Endothelial cell of umbilical vein (primary cell): ENCODE measurements at regions not wholly inside any gene's neighbourhood (a gene's known extent, or its start where the extent isn't known, plus 50 kb on each side); places are given as distances from the start of the nearest gene placed in this dataset.

Source experiments
- CTCF ChIP-seq, 2 donors: IDR thresholded peaks; 1 replicate in 1 of 2; 2 replicates in 1 of 2; pipeline ENCODE4 v1.5.1; 2011; ENCODE audit warnings: low read length in 2 of 2, mild to moderate bottlenecking in 2 of 2, moderate library complexity in 2 of 2, control low read depth in 1 of 2, inconsistent platforms in 1 of 2, low read depth in 1 of 2; ENCODE audit not compliant: insufficient read depth in 1 of 2; ENCODE audit errors: extremely low read depth in 1 of 2
- EZH2 ChIP-seq: IDR thresholded peaks from 2 replicates; pipeline ENCODE4 v1.6.1; 2012; ENCODE audit warnings: borderline replicate concordance, low read depth, mild to moderate bottlenecking, moderate library complexity, low read length, inconsistent platforms; ENCODE audit not compliant: severe bottlenecking
- MAX ChIP-seq: IDR thresholded peaks from 2 replicates; pipeline ENCODE4 v1.6.1; 2011; ENCODE audit not compliant: insufficient read depth, insufficient read length
- POLR2A ChIP-seq: IDR thresholded peaks from 2 replicates; pipeline ENCODE4 v1.6.1; 2012; ENCODE audit warnings: low read depth, mild to moderate bottlenecking, control low read depth, low read length

- no peak for TF ChIP-seq CTCF (IDR thresholded peaks at IDR 0.05; ENCODE audit: extremely low read depth in 1 of 2, insufficient read depth in 1 of 2, low read depth in 1 of 2, low read length in 2 of 2)
- no peak for TF ChIP-seq POLR2A
- TF ChIP-seq EZH2 = no peak
- TF ChIP-seq MAX = no peak
These were observed 76.2 kb upstream of the EOLA2 start for GRCh38 chrX:150014525-150014924.
